Myocyte (in vitro differentiated cells): ENCODE measurements at regions not wholly inside any gene's neighbourhood (a gene's known extent, or its start where the extent isn't known, plus 50 kb on each side); places are given as distances from the start of the nearest gene placed in this dataset.

Source experiments
- DNase-seq: peaks from one replicate; pipeline ENCODE4 v3.0.0-alpha.2; 2012; ENCODE audit warnings: low read depth

GRCh38 chr7:153006452-153006851 lies 246.9 kb downstream of the ACTR3B start:
- DNase-seq, result no peak

DNA sequence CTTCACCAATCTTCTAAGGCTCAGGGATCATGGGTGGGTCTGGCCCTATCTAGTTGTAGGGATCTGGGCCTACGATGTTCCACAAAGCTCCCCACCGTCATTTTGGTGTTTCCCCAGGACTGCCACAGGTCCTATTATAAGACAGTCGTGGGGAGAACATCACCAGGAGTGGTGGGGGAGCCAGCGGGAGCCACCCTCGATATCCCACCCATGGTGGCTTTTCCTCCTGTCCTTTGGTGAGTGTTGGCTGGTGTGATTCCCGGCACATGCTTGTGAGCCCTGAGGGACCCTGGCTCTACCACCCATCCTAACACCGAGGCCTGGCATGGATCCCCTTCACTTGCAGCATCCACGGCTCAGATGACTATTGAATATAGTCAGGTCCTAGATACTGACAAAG lies 247.4 kb downstream of the ACTR3B start:
- no peak for DNase-seq

DNA sequence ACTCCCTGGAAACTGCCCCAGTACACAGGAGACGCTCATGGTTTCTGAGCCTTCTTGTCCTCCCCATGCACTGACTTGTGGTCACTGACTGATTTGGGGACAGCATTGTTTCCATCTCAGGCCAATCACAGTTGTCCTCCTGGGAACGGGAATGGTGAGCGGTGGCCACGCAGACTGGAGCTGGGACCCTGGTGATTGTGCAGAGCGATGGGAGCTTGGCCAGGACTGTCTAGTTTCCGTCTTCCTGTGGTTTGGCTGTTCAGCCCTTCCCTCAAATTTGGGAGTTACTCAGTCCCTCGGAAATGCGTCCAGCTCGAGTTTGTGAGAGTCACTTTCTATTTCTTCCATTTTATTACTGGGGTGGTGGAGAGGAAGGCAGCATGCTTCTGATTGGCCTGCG lies 250.9 kb downstream of the ACTR3B start:
- no peak for DNase-seq

DNA sequence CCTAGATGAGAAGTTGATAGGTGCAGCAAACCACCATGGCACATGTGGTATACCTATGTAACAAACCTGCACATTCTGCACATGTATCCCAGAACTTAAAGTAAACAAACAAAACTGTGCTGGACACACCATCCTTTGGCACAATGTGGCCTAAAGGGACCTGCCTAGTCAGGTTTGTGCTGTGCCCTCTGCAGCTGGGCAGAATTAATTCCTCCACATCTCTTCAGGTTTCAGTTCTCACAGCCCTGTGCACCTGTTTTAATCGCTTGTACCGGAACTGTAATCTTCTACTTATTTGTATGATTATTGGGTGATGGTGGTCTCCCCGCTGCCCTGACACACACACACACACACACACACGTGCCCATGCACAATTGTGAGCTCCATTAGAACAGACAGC lies 252.7 kb downstream of the ACTR3B start:
- no peak for DNase-seq

DNA sequence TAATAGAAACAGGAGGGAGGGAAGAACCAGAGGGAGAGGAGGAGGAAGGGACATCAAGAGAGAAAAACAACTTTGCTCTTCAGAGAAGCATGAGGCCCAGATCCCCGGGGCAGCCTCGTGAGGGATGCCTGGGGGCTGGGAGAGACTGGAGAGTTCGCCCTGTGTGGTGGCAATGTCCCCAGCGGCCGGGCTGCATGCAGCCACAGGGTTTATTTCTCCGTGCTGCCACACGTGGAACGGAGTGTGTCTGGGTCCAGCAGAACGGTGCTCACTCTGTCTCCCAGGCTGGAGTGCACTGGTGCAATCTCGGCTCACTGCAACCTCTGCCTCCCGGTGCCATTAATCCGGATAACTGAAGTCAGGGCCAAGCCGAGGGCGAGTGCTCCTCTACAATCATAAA lies 257.7 kb downstream of the ACTR3B start:
- DNase-seq, result no peak

GRCh38 chr7:153021542-153021941 lies 262.0 kb downstream of the ACTR3B start:
- no peak for DNase-seq

GRCh38 chr7:153022475-153023193 lies 263.1 kb downstream of the ACTR3B start:
- DNase-seq, result no peak

GRCh38 chr7:153023194-153023592 lies 263.6 kb downstream of the ACTR3B start:
- no peak for DNase-seq

DNA sequence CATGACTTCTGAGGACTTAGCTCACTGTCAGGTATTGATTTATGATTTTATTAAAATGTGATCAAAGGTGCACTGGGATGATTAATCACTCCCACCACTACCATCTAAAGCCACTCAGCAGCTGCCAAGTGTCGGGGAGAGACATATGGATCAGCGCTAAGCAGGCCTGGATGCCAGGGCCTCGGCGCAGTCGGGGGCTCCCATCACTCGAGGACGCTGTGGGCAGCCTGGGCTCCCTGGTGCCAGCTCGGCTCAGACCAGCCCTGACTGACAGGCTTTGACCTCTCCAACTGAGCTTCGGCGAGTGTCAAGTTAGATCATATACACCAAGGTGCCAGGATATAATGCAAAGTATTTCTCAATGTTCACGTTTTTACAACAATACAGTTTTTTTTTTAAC lies 267.7 kb downstream of the ACTR3B start:
- no peak for DNase-seq

- no peak for DNase-seq
Observed at GRCh38 chr7:153027904-153028303, 268.4 kb downstream of the ACTR3B start.

DNA sequence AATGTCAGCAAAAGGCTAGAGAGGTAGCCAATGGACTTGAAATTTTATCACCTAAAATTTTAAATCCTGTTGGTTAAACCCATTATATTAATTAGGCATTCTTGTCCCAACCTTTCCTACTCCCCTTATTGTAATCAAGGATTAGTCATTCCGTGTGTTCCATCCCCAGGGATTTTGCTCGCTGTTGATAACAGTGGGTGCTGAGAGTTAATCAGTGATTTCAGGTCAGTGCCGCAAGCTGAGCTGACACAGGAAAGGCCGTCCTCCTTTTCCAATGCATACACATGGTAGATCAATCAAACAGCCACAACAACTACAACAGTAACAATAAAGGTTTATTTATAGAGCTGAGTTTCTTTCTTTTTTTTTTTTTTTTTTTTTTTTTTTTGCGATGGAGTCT lies 271.4 kb downstream of the ACTR3B start:
- DNase-seq, result no peak

DNA sequence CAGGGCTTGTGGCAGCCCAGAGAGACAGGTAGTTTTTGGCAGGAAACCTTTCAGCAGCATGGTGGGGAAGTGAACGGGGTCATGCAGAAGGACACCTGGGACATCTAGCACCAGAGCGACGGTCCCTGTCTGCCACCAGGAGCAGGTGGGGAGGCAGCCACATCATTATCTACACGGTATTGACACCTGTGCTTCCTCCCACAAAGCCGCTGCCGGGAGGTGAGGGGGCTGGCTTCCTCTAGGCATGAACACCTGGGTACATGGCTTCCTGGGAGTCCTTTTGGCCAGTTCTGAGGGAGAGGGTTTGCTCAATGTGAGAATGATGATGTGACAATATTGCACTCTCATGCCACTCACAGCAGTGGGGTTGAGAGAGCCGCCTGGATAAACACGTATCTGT lies 275.2 kb downstream of the ACTR3B start:
- DNase-seq, result no peak

- no peak for DNase-seq
Observed at GRCh38 chr7:153036396-153037063, 277.0 kb downstream of the ACTR3B start.

GRCh38 chr7:153043440-153043839 lies 283.9 kb downstream of the ACTR3B start:
- no peak for DNase-seq

GRCh38 chr7:153044981-153045380 lies 285.4 kb downstream of the ACTR3B start:
- no peak for DNase-seq

DNA sequence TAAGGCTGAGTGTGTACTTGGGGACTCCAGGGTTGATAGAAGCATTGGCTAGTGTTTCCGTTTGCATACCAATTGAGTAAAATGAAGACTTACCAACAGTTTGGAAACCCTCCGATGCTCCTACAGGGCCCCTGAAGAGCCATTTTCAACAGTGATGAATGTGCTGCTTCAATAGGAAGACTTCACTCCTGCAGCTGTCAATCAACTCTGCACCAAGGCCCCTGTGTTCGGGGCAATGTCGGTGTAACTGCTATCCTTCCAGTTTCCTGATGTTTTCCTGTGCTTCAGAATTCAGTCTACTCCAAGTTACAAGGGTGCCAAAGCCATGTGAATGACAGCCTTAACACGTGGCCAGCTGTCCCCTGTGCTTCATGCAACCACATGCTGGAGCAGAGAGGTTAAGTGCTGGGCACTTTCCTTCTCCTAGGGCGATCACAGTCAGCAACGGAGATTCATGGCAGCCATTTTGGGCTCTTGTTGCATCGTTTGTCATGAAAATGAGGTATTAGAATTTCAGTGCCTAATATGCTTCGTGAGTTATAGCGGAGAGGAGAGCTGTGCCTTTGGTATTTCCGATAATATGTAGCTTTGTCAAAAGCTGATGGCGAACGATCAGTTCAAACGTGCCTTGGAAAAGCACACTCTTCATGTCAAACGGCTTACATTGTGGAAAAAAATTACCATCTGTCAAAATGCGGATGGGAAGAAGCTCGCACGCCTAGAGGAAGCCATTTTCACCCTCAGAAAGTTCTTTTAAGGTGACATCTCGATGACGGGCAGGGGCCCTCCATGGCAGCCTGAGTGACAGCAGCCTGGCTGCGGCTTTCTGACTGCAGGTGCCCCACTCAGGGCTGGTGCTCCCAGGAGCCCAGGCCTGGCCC lies 287.8 kb downstream of the ACTR3B start:
- no peak for DNase-seq

GRCh38 chr7:153052206-153052605 lies 292.7 kb downstream of the ACTR3B start:
- no peak for DNase-seq

DNA sequence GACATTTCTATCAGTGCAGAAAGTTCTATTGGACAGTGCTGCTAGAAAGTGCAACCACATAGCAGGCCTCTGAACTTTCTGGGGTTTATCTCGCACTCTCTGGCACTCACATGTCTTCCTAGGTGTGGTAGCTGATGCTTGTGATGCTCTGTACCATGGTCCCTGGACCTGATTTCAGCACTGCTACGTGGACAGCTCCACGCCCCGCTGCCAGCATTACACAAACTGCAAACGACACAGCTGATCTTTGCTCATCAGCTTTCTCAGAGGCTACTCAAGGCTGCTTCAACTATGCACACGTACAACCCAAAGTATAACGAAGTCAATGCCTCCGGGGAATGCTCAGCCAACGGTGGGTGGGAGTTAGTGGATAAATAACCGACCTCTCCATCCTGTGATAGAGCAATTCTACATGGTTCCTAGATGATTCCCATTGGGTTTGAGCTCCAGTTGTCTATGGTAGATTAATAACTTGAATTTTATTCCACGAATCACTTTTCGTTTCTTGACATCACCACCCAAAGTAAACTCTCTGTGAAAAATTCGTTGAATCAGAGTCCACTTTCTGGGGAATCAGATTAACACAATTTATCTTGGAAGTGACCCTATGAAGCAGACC lies 302.5 kb downstream of the ACTR3B start:
- DNase-seq, result peak; percentile 2

GRCh38 chr7:153065051-153065450 lies 305.5 kb downstream of the ACTR3B start:
- DNase-seq, result no peak

DNA sequence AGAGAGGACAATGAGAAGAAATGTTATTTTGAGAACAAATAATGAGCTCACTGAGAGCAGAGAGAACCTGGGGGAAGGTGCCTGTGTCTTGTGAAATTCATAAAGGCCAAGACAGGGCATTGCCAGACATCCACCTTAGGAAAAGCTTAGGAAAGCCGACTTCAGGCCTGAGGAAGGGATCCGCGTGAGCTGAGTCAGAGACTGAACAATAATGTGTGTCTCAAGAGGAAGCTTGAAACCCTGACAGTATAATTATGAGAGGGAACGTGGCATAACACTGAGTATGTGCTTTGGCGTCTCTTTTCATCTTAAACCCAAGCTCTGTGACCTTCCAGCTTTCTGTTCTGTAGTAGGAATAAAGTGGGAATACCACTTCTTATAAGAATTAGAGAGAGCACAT lies 307.2 kb downstream of the ACTR3B start:
- no peak for DNase-seq

GRCh38 chr7:153070141-153070540 lies 310.6 kb downstream of the ACTR3B start:
- DNase-seq, result no peak

DNA sequence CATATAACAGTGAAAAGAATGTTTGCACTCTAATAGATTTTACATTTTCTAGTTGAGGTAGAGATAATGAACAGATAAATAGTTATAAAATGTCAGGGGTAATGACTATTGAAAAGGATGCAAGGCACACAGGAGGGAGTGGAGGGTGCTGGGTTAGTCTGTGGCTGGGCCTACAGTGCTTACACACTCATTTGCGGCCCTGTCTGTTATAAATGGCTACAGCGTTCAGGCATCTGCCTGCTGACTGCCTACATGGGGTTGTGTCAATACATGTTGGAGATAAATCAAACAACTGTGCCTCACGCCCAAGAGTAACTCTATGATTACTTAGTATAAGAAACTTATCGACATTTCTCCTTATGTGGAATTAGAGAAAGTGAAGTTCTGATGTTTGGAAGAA lies 313.3 kb downstream of the ACTR3B start:
- no peak for DNase-seq
